HAP-1 (cell line): ENCODE measurements at regions not wholly inside any gene's neighbourhood (a gene's known extent, or its start where the extent isn't known, plus 50 kb on each side); places are given as distances from the start of the nearest gene placed in this dataset.

Experiments
- DNase-seq, 2 experiments: peaks; one replicate each; pipeline ENCODE4 v3.0.0-alpha.2; 2016 to 2020; ENCODE audit warnings: low spot score in 2 of 2
- H3K27me3 ChIP-seq: fragments of 250-450 bp; sonication (Bioruptor Pico); 2 replicates; pipeline ENCODE4 v1.5.1; 2020; ENCODE audit warnings: low read depth, mild to moderate bottlenecking, moderate library complexity
- H3K36me3 ChIP-seq: fragments of 250-450 bp; sonication (Bioruptor Pico); replicated peaks from 2 replicates; pipeline ENCODE4 v1.5.1; 2020; ENCODE audit warnings: mild to moderate bottlenecking
- H3K4me1 ChIP-seq: fragments of 250-450 bp; sonication (Bioruptor Pico); 2 replicates; pipeline ENCODE4 v1.5.1; 2020; ENCODE audit warnings: mild to moderate bottlenecking
- H3K4me3 ChIP-seq: fragments of 250-450 bp; sonication (Bioruptor Pico); 2 replicates; pipeline ENCODE4 v1.5.1; 2020; ENCODE audit warnings: mild to moderate bottlenecking, moderate library complexity
- H3K9me3 ChIP-seq: fragments of 250-450 bp; sonication (Bioruptor Pico); 2 replicates; pipeline ENCODE4 v1.5.1; 2020; ENCODE audit warnings: mild to moderate bottlenecking, moderate library complexity
- in situ Hi-C: fragments of 300-500 bp; cut with MboI; formaldehyde crosslinking; loops from 3 replicates; pipeline ENCODE4 v1.14.3; 2020; ENCODE audit warnings: low sequenced_read_pairs, inconsistent platforms, mixed read lengths

DNA sequence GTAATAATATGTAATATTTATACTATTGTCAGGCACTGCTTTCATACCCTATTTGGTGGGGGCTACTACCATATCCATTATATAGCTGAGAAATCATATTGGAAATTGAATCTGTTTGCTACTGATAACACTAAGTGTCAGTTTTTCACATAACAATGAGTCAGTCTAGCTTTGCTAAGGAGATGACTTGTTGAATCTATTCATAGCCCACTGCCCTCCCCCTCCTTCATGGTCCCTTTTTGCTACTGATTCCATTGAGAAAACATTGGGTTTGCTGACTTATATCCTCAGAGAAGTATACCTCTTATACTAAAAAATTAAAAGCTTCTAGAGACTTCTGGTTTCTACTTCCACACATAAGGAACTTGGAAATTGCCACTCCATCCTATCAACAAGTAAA, 1898.4 kb downstream of the STIM2 start:
- Histone ChIP-seq H3K4me1 (peaks cover 24% of the 10 kb centered on the region), H3K36me3 (no peaks in the 10 kb centered on the region), H3K27me3 (no peaks in the 10 kb centered on the region), H3K4me3 (no peak overlapping the region), H3K9me3 (no peaks in the 10 kb centered on the region)
- no peak for DNase-seq
- in situ Hi-C loops: no loop called here

DNA sequence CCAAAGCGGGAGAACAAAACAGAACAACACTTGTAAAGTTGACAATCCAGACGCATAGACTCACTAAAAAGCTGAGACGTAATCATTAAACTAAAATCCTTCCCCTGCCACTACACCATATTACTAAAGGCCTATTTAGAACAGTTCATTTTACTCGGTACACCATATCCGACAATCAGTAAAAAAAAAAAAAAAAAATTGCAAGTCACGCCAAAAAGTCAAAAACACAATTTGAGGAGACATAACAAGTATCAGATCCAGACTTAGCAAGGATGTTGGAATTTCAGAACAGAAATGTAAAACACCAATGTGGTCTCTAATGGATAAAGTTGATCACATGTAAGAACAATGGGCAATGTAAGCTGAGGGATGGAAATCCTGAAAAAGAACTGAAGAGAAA, 1899.4 kb downstream of the STIM2 start:
- Histone ChIP-seq H3K36me3 (no peaks in the 10 kb centered on the region), H3K4me3 (no peak overlapping the region), H3K27me3 (no peaks in the 10 kb centered on the region), H3K9me3 (no peaks in the 10 kb centered on the region), H3K4me1 (peaks cover 16% of the 10 kb centered on the region)
- in situ Hi-C loops: no loop called here
- DNase-seq: no peak

- Histone ChIP-seq H3K4me1 (no peaks in the 10 kb centered on the region), H3K4me3 (no peak overlapping the region), H3K27me3 (no peaks in the 10 kb centered on the region), H3K9me3 (no peaks in the 10 kb centered on the region), H3K36me3 (no peaks in the 10 kb centered on the region)
- in situ Hi-C loops: no loop called here
- DNase-seq: no peak
Observed at GRCh38 chr4:28772066-28772465, 1911.4 kb downstream of the STIM2 start.

GRCh38 chr4:28772788-28773187, 1912.1 kb downstream of the STIM2 start:
- no peaks in the 10 kb centered on the region for H3K36me3 ChIP-seq

DNA sequence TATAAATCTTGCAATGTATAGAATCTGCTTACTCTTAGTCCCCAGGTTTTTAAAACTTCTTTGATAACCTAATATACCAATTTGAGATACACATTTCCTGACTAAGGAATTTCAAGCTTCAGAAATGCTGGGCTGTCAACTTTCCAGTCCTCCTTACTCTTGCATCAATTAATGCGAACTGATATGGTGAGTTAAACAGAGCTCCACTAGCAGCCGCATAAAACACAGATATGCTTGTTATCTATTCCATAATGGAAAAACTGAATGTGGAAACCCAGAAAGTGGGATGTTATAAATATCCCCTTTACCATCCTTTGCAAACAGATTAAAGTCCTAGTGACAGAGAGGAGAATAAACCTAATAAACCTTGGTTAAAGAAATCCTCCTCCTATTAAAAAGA, 1913.7 kb downstream of the STIM2 start:
- in situ Hi-C loops: no loop called here
- no peaks in the 10 kb centered on the region for H3K36me3 ChIP-seq

More at GRCh38 chr4:28772788-28773187, 1912.1 kb downstream of the STIM2 start:
- in situ Hi-C loops: no loop called here
- no peak for DNase-seq
- Histone ChIP-seq H3K27me3 (no peaks in the 10 kb centered on the region), H3K9me3 (no peaks in the 10 kb centered on the region), H3K4me1 (no peaks in the 10 kb centered on the region), H3K4me3 (no peak overlapping the region)

GRCh38 chr4:28776004-28776403, 1915.4 kb downstream of the STIM2 start:
- Histone ChIP-seq H3K9me3 (no peaks in the 10 kb centered on the region), H3K4me1 (no peaks in the 10 kb centered on the region), H3K4me3 (no peak overlapping the region), H3K36me3 (no peaks in the 10 kb centered on the region), H3K27me3 (no peaks in the 10 kb centered on the region)
- DNase-seq: no peak
- in situ Hi-C loops: no loop called here

More for the DNA sequence above, 1913.7 kb downstream of the STIM2 start:
- no peaks in the 10 kb centered on the region for H3K27me3 ChIP-seq
- H3K4me3 ChIP-seq: no peak overlapping the region
- no peak for DNase-seq
- H3K4me1 ChIP-seq: no peaks in the 10 kb centered on the region
- H3K9me3 ChIP-seq: no peaks in the 10 kb centered on the region

- DNase-seq: no peak
- Histone ChIP-seq H3K9me3 (no peaks in the 10 kb centered on the region), H3K4me3 (no peak overlapping the region), H3K36me3 (no peaks in the 10 kb centered on the region), H3K27me3 (no peaks in the 10 kb centered on the region), H3K4me1 (peaks cover 2% of the 10 kb centered on the region; the same call in 1 of the 2 replicates)
- in situ Hi-C loops: no loop called here
Observed at GRCh38 chr4:28784188-28784587, 1923.5 kb downstream of the STIM2 start.

- Histone ChIP-seq H3K36me3 (no peaks in the 10 kb centered on the region), H3K4me3 (no peak overlapping the region), H3K27me3 (no peaks in the 10 kb centered on the region), H3K9me3 (no peaks in the 10 kb centered on the region), H3K4me1 (peaks cover 4% of the 10 kb centered on the region)
- in situ Hi-C loops: no loop called here
- no peak for DNase-seq
Observed at GRCh38 chr4:28787947-28788346, 1927.3 kb downstream of the STIM2 start.

- no peaks in the 10 kb centered on the region for H3K27me3 ChIP-seq
- H3K4me1 ChIP-seq: peaks cover 4% of the 10 kb centered on the region
- no peaks in the 10 kb centered on the region for H3K9me3 ChIP-seq
- H3K36me3 ChIP-seq: no peaks in the 10 kb centered on the region
- no peak overlapping the region for H3K4me3 ChIP-seq
- DNase-seq: peak; percentile 64 to 70
- in situ Hi-C loops: no loop called here
Observed at GRCh38 chr4:28788929-28789490, 1928.4 kb downstream of the STIM2 start.

DNA sequence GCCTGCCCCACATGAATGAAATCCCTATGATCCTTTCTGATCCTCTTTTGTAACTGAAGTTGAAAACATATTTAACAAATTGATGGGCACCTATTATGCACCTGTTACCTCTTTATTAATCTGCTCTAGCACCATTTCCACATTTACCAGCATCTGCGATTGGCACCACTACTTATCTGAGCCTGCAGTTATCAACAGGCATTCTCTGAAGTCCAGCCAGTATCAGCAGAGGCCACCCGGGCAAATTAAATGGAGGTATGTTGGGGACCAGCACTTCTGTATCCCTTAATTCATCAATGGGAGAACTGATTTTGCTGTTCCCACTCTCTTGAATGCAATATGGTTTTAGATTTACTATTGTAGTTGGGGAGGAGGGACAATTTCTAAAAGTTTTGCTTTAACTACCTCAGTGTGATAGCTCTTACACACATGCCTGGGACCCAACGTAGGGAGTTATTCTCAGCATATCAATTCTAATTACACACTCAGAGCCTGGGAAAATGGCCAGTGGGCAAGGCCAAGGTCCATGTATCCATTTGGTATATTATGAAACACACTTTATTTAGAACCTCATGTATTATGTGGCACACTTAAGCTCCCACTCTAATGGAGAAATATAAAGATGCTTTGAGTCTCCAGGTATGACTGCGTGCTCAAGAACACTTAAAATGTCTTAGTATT, 1927.1 kb upstream of the PCDH7 start:
- Histone ChIP-seq H3K36me3 (no peaks in the 10 kb centered on the region), H3K9me3 (no peaks in the 10 kb centered on the region; the same call in 1 of the 2 replicates)
- in situ Hi-C loops: no loop called here

GRCh38 chr4:28799696-28800095, 1920.5 kb upstream of the PCDH7 start:
- H3K36me3 ChIP-seq: no peaks in the 10 kb centered on the region
- in situ Hi-C loops: no loop called here
- H3K9me3 ChIP-seq: no peaks in the 10 kb centered on the region; the same call in 1 of the 2 replicates
- H3K4me1 ChIP-seq: no peaks in the 10 kb centered on the region
- no peak for DNase-seq
- no peak overlapping the region for H3K4me3 ChIP-seq
- no peaks in the 10 kb centered on the region for H3K27me3 ChIP-seq

More for the DNA sequence above, 1927.1 kb upstream of the PCDH7 start:
- H3K4me3 ChIP-seq: no peak overlapping the region
- DNase-seq: no peak
- H3K4me1 ChIP-seq: peaks cover 4% of the 10 kb centered on the region
- no peaks in the 10 kb centered on the region for H3K27me3 ChIP-seq

- DNase-seq: no peak
- Histone ChIP-seq H3K9me3 (no peaks in the 10 kb centered on the region), H3K4me1 (no peaks in the 10 kb centered on the region), H3K4me3 (no peak overlapping the region), H3K27me3 (no peaks in the 10 kb centered on the region), H3K36me3 (no peaks in the 10 kb centered on the region)
- in situ Hi-C loops: no loop called here
Observed at GRCh38 chr4:28811025-28811424, 1909.1 kb upstream of the PCDH7 start.

- Histone ChIP-seq H3K4me1 (no peaks in the 10 kb centered on the region; the same call in 1 of the 2 replicates), H3K9me3 (no peaks in the 10 kb centered on the region), H3K36me3 (no peaks in the 10 kb centered on the region), H3K4me3 (no peak overlapping the region), H3K27me3 (no peaks in the 10 kb centered on the region)
- in situ Hi-C loops: no loop called here
- no peak for DNase-seq
Observed at GRCh38 chr4:28822163-28822562, 1898.0 kb upstream of the PCDH7 start.

DNA sequence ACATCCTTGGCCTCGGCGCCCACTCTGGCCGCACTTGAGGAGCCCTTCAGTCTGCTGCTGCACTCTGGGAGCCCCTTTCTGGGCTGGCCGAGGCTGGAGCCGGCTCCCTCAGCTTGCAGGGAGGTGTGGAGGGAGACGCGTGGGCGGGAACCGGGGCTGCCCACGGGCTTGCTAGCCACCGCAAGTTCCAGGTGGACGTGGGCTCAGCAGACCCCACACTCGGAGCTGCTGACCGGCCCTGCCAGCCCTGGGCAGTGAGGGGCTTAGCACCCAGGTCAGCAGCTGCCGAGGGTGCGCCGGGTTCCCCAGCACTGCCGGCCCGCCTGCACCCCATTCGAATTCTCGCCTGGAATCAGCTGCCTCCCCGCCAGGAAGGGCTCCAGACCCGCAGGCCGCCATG, 1892.3 kb upstream of the PCDH7 start:
- in situ Hi-C loops: no loop called here
- Histone ChIP-seq H3K27me3 (no peaks in the 10 kb centered on the region), H3K36me3 (no peaks in the 10 kb centered on the region), H3K4me3 (no peak overlapping the region), H3K4me1 (no peaks in the 10 kb centered on the region), H3K9me3 (no peaks in the 10 kb centered on the region)
- DNase-seq: no peak
